DND-41 (cell line): ENCODE measurements at regions not wholly inside any gene's neighbourhood (a gene's known extent, or its start where the extent isn't known, plus 50 kb on each side); places are given as distances from the start of the nearest gene placed in this dataset.

Source experiments
- EZH2 ChIP-seq: IDR thresholded peaks from 3 replicates; pipeline ENCODE4 v1.6.1; 2012; ENCODE audit warnings: borderline replicate concordance, low read depth, mild to moderate bottlenecking, moderate library complexity, low read length, inconsistent platforms; ENCODE audit not compliant: severe bottlenecking
- TF ChIP-seq, protein P1 (sequence below): IDR thresholded peaks from 2 replicates; pipeline ENCODE4 v1.5.1; 2012; ENCODE audit warnings: borderline replicate concordance, low read length, moderate library complexity, mild to moderate bottlenecking; ENCODE audit not compliant: poor library complexity, severe bottlenecking; ENCODE audit errors: extremely low read depth

DNA sequence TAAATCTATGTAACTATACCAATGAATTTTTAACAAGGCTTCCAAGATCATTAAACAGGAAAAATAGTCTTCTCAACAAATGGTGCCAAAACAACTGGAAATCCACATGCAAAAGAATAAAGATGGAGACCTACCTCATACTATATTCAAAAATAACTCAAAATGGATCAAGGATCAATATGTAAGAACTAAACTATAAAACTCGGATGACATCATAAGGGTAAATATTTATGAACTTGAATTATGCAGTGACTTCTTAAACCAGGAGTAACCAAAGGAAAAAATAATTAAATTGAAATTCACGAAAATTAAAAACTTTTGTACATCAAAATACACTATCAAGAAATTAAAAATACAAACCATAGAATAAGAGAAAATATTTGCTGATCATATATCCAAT is 728.7 kb upstream of the GHITM start:
- TF ChIP-seq, protein P1, sequence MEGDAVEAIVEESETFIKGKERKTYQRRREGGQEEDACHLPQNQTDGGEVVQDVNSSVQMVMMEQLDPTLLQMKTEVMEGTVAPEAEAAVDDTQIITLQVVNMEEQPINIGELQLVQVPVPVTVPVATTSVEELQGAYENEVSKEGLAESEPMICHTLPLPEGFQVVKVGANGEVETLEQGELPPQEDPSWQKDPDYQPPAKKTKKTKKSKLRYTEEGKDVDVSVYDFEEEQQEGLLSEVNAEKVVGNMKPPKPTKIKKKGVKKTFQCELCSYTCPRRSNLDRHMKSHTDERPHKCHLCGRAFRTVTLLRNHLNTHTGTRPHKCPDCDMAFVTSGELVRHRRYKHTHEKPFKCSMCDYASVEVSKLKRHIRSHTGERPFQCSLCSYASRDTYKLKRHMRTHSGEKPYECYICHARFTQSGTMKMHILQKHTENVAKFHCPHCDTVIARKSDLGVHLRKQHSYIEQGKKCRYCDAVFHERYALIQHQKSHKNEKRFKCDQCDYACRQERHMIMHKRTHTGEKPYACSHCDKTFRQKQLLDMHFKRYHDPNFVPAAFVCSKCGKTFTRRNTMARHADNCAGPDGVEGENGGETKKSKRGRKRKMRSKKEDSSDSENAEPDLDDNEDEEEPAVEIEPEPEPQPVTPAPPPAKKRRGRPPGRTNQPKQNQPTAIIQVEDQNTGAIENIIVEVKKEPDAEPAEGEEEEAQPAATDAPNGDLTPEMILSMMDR: no peak
- TF ChIP-seq EZH2: no peak
